Neutrophil (primary cell): ENCODE measurements at regions not wholly inside any gene's neighbourhood (a gene's known extent, or its start where the extent isn't known, plus 50 kb on each side); places are given as distances from the start of the nearest gene placed in this dataset.

Experiments
- H3K27ac ChIP-seq: fragments of 200-600 bp; sonication (generic); 2 replicates; pipeline ENCODE4 v1.5.1; 2016; ENCODE audit warnings: mild to moderate bottlenecking, moderate library complexity
- H3K27me3 ChIP-seq: fragments of 200-600 bp; sonication (generic); 2 replicates; pipeline ENCODE4 v1.6.0; 2016; ENCODE audit warnings: mild to moderate bottlenecking
- H3K36me3 ChIP-seq: fragments of 200-600 bp; sonication (generic); 2 replicates; pipeline ENCODE4 v1.5.1; 2017
- H3K4me1 ChIP-seq, 2 experiments: fragments of 200-600 bp in 1 of 2; sonication (generic) in 1 of 2; 1 replicate in 1 of 2; 2 replicates in 1 of 2; pipeline versions ENCODE4 v1.5.1 to v1.6.1; 2013 to 2016; ENCODE audit warnings: low read depth in 1 of 2, low read length in 1 of 2, mild to moderate bottlenecking in 1 of 2, moderate library complexity in 1 of 2; ENCODE audit not compliant: control insufficient read depth in 1 of 2, insufficient read depth in 1 of 2
- H3K4me3 ChIP-seq, 2 experiments: fragments of 200-600 bp in 1 of 2; sonication (generic) in 1 of 2; 1 replicate in 1 of 2; 2 replicates in 1 of 2; pipeline ENCODE4 v1.5.1; 2013 to 2016; ENCODE audit warnings: low read depth in 1 of 2, low read length in 1 of 2, mild to moderate bottlenecking in 1 of 2, moderate library complexity in 1 of 2
- H3K9me3 ChIP-seq: fragments of 200-600 bp; sonication (generic); 2 replicates; pipeline ENCODE4 v1.5.1; 2016
- CTCF ChIP-seq: fragments of 200-600 bp; sonication (generic); IDR thresholded peaks from 2 replicates; pipeline ENCODE4 v1.5.1; 2016; ENCODE audit warnings: antibody characterized with exemption

GRCh38 chr9:8133606-8134005 is 334.0 kb upstream of the DMAC1 start:
- Histone ChIP-seq H3K4me1 (no peaks in the 10 kb centered on the region), H3K9me3 (no peaks in the 10 kb centered on the region), H3K36me3 (no peaks in the 10 kb centered on the region), H3K4me3 (no peak overlapping the region), H3K27me3 (no peaks in the 10 kb centered on the region), H3K27ac (no peak overlapping the region)
- TF ChIP-seq CTCF: no peak

- Histone ChIP-seq H3K4me1 (no peaks in the 10 kb centered on the region), H3K4me3 (no peak overlapping the region), H3K9me3 (no peaks in the 10 kb centered on the region), H3K27ac (no peak overlapping the region), H3K36me3 (no peaks in the 10 kb centered on the region), H3K27me3 (no peaks in the 10 kb centered on the region)
- TF ChIP-seq CTCF: no peak
Measured at GRCh38 chr9:8115570-8115969, 316.0 kb upstream of the DMAC1 start.

GRCh38 chr9:8114826-8115225 is 315.2 kb upstream of the DMAC1 start:
- Histone ChIP-seq H3K27ac (no peak overlapping the region), H3K4me1 (no peaks in the 10 kb centered on the region)
- TF ChIP-seq CTCF: no peak

GRCh38 chr9:8106362-8106761 is 306.8 kb upstream of the DMAC1 start:
- Histone ChIP-seq H3K36me3 (no peaks in the 10 kb centered on the region), H3K27ac (no peak overlapping the region), H3K9me3 (no peaks in the 10 kb centered on the region), H3K4me3 (no peak overlapping the region), H3K4me1 (no peaks in the 10 kb centered on the region), H3K27me3 (no peaks in the 10 kb centered on the region)
- no peak for TF ChIP-seq CTCF

More at GRCh38 chr9:8114826-8115225, 315.2 kb upstream of the DMAC1 start:
- Histone ChIP-seq H3K4me3 (no peak overlapping the region), H3K36me3 (no peaks in the 10 kb centered on the region), H3K9me3 (no peaks in the 10 kb centered on the region), H3K27me3 (no peaks in the 10 kb centered on the region)

GRCh38 chr9:8101607-8102006 is 302.0 kb upstream of the DMAC1 start:
- Histone ChIP-seq H3K4me3 (no peak overlapping the region), H3K9me3 (no peaks in the 10 kb centered on the region), H3K27me3 (no peaks in the 10 kb centered on the region), H3K4me1 (no peaks in the 10 kb centered on the region), H3K36me3 (no peaks in the 10 kb centered on the region), H3K27ac (no peak overlapping the region)
- TF ChIP-seq CTCF: no peak

GRCh38 chr9:8096091-8096490 is 296.5 kb upstream of the DMAC1 start:
- no peak for TF ChIP-seq CTCF
- no peaks in the 10 kb centered on the region for H3K9me3 ChIP-seq
- H3K36me3 ChIP-seq: no peaks in the 10 kb centered on the region
- H3K27ac ChIP-seq: no peak overlapping the region
- H3K4me1 ChIP-seq: no peaks in the 10 kb centered on the region
- H3K4me3 ChIP-seq: no peak overlapping the region
- no peaks in the 10 kb centered on the region for H3K27me3 ChIP-seq
